SK-N-SH (cell line): ENCODE measurements at regions not wholly inside any gene's neighbourhood (a gene's known extent, or its start where the extent isn't known, plus 50 kb on each side); places are given as distances from the start of the nearest gene placed in this dataset.

ENCODE experiments used
- CTCF ChIA-PET: fragments of 300-600, 350-600 bp; formaldehyde crosslinking; extraction: SDS; loops from one replicate; lab custom pipeline; 2021; lab: Yijun Ruan, JAX
- POLR2A ChIA-PET: fragments of 350-600 bp; sonication (Branson Sonifier 250); formaldehyde crosslinking; extraction: SDS; loops from one replicate; lab custom pipeline; 2020; ENCODE audit warnings: antibody characterized with exemption, inconsistent platforms; lab: Yijun Ruan, JAX
- DNase-seq: peaks from one replicate; pipeline ENCODE4 v3.0.0; 2012
- H2AFZ ChIP-seq: fragments of 200-600 bp; sonication (generic); 2 replicates; pipeline ENCODE4 v1.8.1; 2016; ENCODE audit warnings: antibody characterized with exemption, mild to moderate bottlenecking, low read depth
- H3F3A ChIP-seq: fragments of 200-600 bp; sonication (generic); replicated peaks from 2 replicates; pipeline ENCODE3; 2016; ENCODE audit warnings: antibody characterized with exemption, mild to moderate bottlenecking; ENCODE audit not compliant: insufficient read depth
- H3K27ac ChIP-seq, 2 experiments: fragments of 200-500 bp in 1 of 2; fragments of 200-600 bp in 1 of 2; sonication (Bioruptor generic) in 1 of 2; sonication (generic), shearing (Covaris generic) in 1 of 2; 2 replicates each; pipeline versions ENCODE4 v1.5.1 to v1.6.1; 2014 to 2016; ENCODE audit warnings: low read depth in 2 of 2, inconsistent platforms in 1 of 2, low read length in 1 of 2, mild to moderate bottlenecking in 1 of 2, mixed read lengths in 1 of 2
- H3K27me3 ChIP-seq: fragments of 200-600 bp; sonication (generic), shearing (Covaris generic); 2 replicates; pipeline ENCODE4 v1.6.1; 2016; ENCODE audit warnings: mixed run types; ENCODE audit not compliant: insufficient read depth
- H3K36me3 ChIP-seq, 2 experiments: fragments of 200-500 bp in 1 of 2; fragments of 200-600 bp in 1 of 2; sonication (Bioruptor generic) in 1 of 2; sonication (generic) in 1 of 2; replicated peaks in 1 of 2; 2 replicates each; pipeline versions ENCODE3 to v1.5.1; 2014 to 2016; ENCODE audit warnings: low read length in 1 of 2, mild to moderate bottlenecking in 1 of 2; ENCODE audit not compliant: insufficient read depth in 2 of 2, control insufficient read depth in 1 of 2
- H3K4me1 ChIP-seq, 2 experiments: fragments of 200-500 bp in 1 of 2; fragments of 200-600 bp in 1 of 2; sonication (Bioruptor generic) in 1 of 2; sonication (generic), shearing (Covaris generic) in 1 of 2; 2 replicates each; pipeline versions ENCODE4 v1.5.1 to v1.6.1; 2014 to 2016; ENCODE audit warnings: low read depth in 1 of 2, low read length in 1 of 2, mixed run types in 1 of 2; ENCODE audit not compliant: insufficient read depth in 2 of 2, control insufficient read depth in 1 of 2
- H3K4me2 ChIP-seq: fragments of 200-600 bp; sonication (generic), shearing (Covaris generic); 2 replicates; pipeline ENCODE4 v1.6.1; 2017; ENCODE audit warnings: mixed run types
- H3K4me3 ChIP-seq, 2 experiments: fragments of 200-500 bp in 1 of 2; fragments of 200-600 bp in 1 of 2; sonication (Bioruptor generic) in 1 of 2; sonication (generic), shearing (Covaris generic) in 1 of 2; 2 replicates each; pipeline versions ENCODE4 v1.5.1 to v1.8.1; 2014 to 2016; ENCODE audit warnings: low read depth in 2 of 2, inconsistent platforms in 1 of 2, low read length in 1 of 2, mild to moderate bottlenecking in 1 of 2, mixed read lengths in 1 of 2, moderate library complexity in 1 of 2
- H3K79me2 ChIP-seq: fragments of 200-600 bp; sonication (generic); 2 replicates; pipeline ENCODE4 v1.8.1; 2017; ENCODE audit warnings: mild to moderate bottlenecking; ENCODE audit not compliant: insufficient read depth
- H3K9ac ChIP-seq: fragments of 200-600 bp; sonication (generic); 2 replicates; pipeline ENCODE4 v1.6.1; 2017; ENCODE audit warnings: mixed run types
- H3K9me2 ChIP-seq: fragments of 200-600 bp; sonication (generic); 2 replicates; pipeline ENCODE4 v1.6.1; 2017; ENCODE audit warnings: mixed run types
- H3K9me3 ChIP-seq: fragments of 200-600 bp; sonication (generic); 2 replicates; pipeline ENCODE4 v1.6.1; 2017; ENCODE audit warnings: mixed run types, mild to moderate bottlenecking, moderate library complexity
- H4K20me1 ChIP-seq: fragments of 200-600 bp; sonication (generic); 2 replicates; pipeline ENCODE4 v1.6.1; 2017; ENCODE audit warnings: mild to moderate bottlenecking, mixed run types; ENCODE audit not compliant: insufficient read depth
- EP300 ChIP-seq, 2 experiments: IDR thresholded peaks; 2 replicates each; pipeline versions ENCODE4 v1.4.0 to v1.6.1; 2012; ENCODE audit warnings: borderline replicate concordance in 1 of 2, low read depth in 1 of 2, low read length in 1 of 2
- EZH2phosphoT487 ChIP-seq: fragments of 200-600 bp; sonication (generic); IDR thresholded peaks from 2 replicates; pipeline ENCODE4 v1.6.1; 2017; ENCODE audit warnings: low read depth, mixed run types, mild to moderate bottlenecking, antibody characterized with exemption, moderate library complexity, borderline replicate concordance
- FOXM1 ChIP-seq: IDR thresholded peaks from 2 replicates; pipeline ENCODE4 v1.4.0; 2012; ENCODE audit warnings: low read depth, mild to moderate bottlenecking
- GABPA ChIP-seq: IDR thresholded peaks from 2 replicates; pipeline ENCODE4 v1.4.0; 2012; ENCODE audit warnings: low read depth, mild to moderate bottlenecking
- JUND ChIP-seq: IDR thresholded peaks from 2 replicates; pipeline ENCODE4 v1.4.0; 2012
- MXI1 ChIP-seq: IDR thresholded peaks from 2 replicates; pipeline ENCODE4 v1.6.1; 2012; ENCODE audit warnings: mild to moderate bottlenecking, low read depth, low read length, improper control_type of control experiment
- NFIC ChIP-seq: IDR thresholded peaks from 2 replicates; pipeline ENCODE4 v1.4.0; 2012; ENCODE audit warnings: borderline replicate concordance
- POLR2AphosphoS5 ChIP-seq: IDR thresholded peaks from 2 replicates; pipeline ENCODE4 v1.6.1; 2012; ENCODE audit warnings: low read depth, low read length
- RCOR1 ChIP-seq: fragments of 150-350 bp; IDR thresholded peaks from 2 replicates; pipeline ENCODE4 v1.6.1; 2017; ENCODE audit warnings: antibody characterized with exemption, low read length
- RXRA ChIP-seq: IDR thresholded peaks from 2 replicates; pipeline ENCODE4 v1.4.0; 2012; ENCODE audit warnings: low read depth, mild to moderate bottlenecking, borderline replicate concordance
- SIN3A ChIP-seq: IDR thresholded peaks from 2 replicates; pipeline ENCODE4 v1.6.1; 2012; ENCODE audit warnings: low read depth, mild to moderate bottlenecking, low read length, moderate library complexity, borderline replicate concordance
- SMC3 ChIP-seq: IDR thresholded peaks from 2 replicates; pipeline ENCODE4 v1.6.1; 2012; ENCODE audit warnings: low read depth, low read length, improper control_type of control experiment
- TAF1 ChIP-seq: IDR thresholded peaks from 2 replicates; pipeline ENCODE4 v1.6.1; 2012; ENCODE audit warnings: low read depth, mild to moderate bottlenecking, low read length, moderate library complexity, borderline replicate concordance
- TEAD4 ChIP-seq: IDR thresholded peaks from 2 replicates; pipeline ENCODE4 v1.4.0; 2012; ENCODE audit warnings: mild to moderate bottlenecking, borderline replicate concordance; ENCODE audit not compliant: insufficient read depth
- YY1 ChIP-seq: IDR thresholded peaks from 2 replicates; pipeline ENCODE4 v1.4.0; 2012; ENCODE audit warnings: low read depth, mild to moderate bottlenecking
- WGBS: methylation state at CpG from one replicate; pipeline ENCODE4 v1.1.6; 2017; ENCODE audit warnings: low lambda C conversion rate; 5-methylcytosine and 5-hydroxymethylcytosine counted together
- TF ChIP-seq, protein P1 (sequence below): IDR thresholded peaks from 2 replicates; pipeline ENCODE4; 2012
- TF ChIP-seq, protein P2 (sequence below): IDR thresholded peaks from 2 replicates; pipeline ENCODE4 v1.4.0; 2012; ENCODE audit warnings: low read depth, borderline replicate concordance
- TF ChIP-seq, protein P3 (sequence below): IDR thresholded peaks from 2 replicates; pipeline ENCODE4 v1.6.1; 2012; ENCODE audit warnings: mild to moderate bottlenecking, low read depth, low read length, moderate library complexity

DNA sequence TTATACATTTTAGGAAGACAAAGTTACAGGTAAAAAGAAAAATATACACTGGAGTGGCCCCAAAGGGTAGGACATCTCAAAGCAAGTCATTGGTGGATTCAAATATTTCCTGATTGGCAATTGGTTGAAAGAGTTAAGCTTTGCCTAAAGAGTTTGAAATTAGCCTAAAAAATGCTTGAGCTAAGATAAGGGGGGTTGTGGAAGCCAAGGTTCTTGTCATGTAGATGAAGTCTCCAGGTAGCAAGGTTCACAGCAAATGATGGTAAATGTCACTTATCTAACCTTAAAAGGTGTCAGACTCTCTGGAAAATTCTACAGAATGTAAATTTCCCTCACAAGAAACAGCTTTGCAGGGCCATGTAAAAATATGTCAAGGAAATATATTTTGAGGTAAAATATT is 596.7 kb downstream of the FAT4 start:
- H3K4me1 ChIP-seq = no peaks in the 10 kb centered on the region; a peak in 1 of 4 replicates
- H3K27ac ChIP-seq = no peak overlapping the region
- H3K9me3 ChIP-seq = no peaks in the 10 kb centered on the region
- no peak overlapping the region for H3K9ac ChIP-seq
- H3K79me2 ChIP-seq = no peaks in the 10 kb centered on the region
- H3K4me3 ChIP-seq = no peak overlapping the region
- ChIA-PET POLR2A (no interaction called here), CTCF (no interaction called here)
- no peak overlapping the region for H2AFZ ChIP-seq
- no peak for DNase-seq
- H3K9me2 ChIP-seq = no peaks in the 10 kb centered on the region
- H3K36me3 ChIP-seq = no peaks in the 10 kb centered on the region
- no peak overlapping the region for H3K4me2 ChIP-seq
- TF ChIP-seq JUND (no peak), NFIC (no peak), EP300 (IDR thresholded peaks at IDR 0.05; ENCODE audit: borderline replicate concordance in 1 of 2, low read depth in 1 of 2, low read length in 1 of 2) (no peak), RCOR1 (no peak), MXI1 (no peak), YY1 (no peak), EZH2phosphoT487 (no peak), SIN3A (no peak)
- TF ChIP-seq, protein P1, sequence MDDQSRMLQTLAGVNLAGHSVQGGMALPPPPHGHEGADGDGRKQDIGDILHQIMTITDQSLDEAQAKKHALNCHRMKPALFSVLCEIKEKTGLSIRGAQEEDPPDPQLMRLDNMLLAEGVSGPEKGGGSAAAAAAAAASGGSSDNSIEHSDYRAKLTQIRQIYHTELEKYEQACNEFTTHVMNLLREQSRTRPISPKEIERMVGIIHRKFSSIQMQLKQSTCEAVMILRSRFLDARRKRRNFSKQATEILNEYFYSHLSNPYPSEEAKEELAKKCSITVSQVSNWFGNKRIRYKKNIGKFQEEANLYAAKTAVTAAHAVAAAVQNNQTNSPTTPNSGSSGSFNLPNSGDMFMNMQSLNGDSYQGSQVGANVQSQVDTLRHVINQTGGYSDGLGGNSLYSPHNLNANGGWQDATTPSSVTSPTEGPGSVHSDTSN = no peak
- TF ChIP-seq, protein P2, sequence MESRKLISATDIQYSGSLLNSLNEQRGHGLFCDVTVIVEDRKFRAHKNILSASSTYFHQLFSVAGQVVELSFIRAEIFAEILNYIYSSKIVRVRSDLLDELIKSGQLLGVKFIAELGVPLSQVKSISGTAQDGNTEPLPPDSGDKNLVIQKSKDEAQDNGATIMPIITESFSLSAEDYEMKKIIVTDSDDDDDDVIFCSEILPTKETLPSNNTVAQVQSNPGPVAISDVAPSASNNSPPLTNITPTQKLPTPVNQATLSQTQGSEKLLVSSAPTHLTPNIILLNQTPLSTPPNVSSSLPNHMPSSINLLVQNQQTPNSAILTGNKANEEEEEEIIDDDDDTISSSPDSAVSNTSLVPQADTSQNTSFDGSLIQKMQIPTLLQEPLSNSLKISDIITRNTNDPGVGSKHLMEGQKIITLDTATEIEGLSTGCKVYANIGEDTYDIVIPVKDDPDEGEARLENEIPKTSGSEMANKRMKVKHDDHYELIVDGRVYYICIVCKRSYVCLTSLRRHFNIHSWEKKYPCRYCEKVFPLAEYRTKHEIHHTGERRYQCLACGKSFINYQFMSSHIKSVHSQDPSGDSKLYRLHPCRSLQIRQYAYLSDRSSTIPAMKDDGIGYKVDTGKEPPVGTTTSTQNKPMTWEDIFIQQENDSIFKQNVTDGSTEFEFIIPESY = no peak
- TF ChIP-seq, all 33 proteins: peak for 0
- Histone ChIP-seq H3K27me3 (no peaks in the 10 kb centered on the region), H4K20me1 (no peaks in the 10 kb centered on the region), H3F3A (no peaks in the 10 kb centered on the region)

DNA sequence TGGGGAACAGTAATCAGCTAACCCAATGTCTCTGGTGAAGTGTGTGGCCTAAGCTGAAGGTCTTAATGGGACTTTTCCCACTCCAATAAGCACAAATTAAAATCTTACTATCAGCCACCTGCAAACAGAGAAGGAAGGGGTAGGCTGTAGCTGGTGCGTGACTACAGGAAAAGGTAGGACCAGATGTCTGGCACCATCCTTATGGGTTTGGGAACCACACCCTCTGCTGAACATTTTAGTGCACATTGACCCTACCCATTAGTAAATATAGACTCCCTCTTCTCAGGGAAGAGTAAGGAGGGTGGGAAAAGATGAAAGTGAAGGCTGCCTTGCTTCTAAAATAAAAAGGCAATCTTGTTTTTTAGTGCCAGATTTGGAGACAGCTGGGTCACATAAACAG is 602.8 kb downstream of the FAT4 start:
- Histone ChIP-seq H3F3A (no peaks in the 10 kb centered on the region), H3K4me1 (no peaks in the 10 kb centered on the region; a peak in 1 of 4 replicates), H3K9me2 (no peaks in the 10 kb centered on the region), H3K27me3 (no peaks in the 10 kb centered on the region), H3K9ac (no peak overlapping the region), H3K79me2 (no peaks in the 10 kb centered on the region), H3K27ac (no peak overlapping the region), H2AFZ (no peak overlapping the region), H3K9me3 (no peaks in the 10 kb centered on the region), H4K20me1 (no peaks in the 10 kb centered on the region), H3K4me2 (no peak overlapping the region), H3K36me3 (no peaks in the 10 kb centered on the region), H3K4me3 (no peak overlapping the region)
- no peak for TF ChIP-seq TAF1
- no peak for TF ChIP-seq RXRA
- no peak for TF ChIP-seq SMC3
- no peak for TF ChIP-seq EP300 (IDR thresholded peaks at IDR 0.05; ENCODE audit: borderline replicate concordance in 1 of 2, low read depth in 1 of 2, low read length in 1 of 2)
- no peak for TF ChIP-seq FOXM1
- TF ChIP-seq GABPA = no peak
- TF ChIP-seq POLR2AphosphoS5 = no peak
- no peak for TF ChIP-seq EZH2phosphoT487
- TF ChIP-seq TEAD4 = no peak
- TF ChIP-seq, protein P3, sequence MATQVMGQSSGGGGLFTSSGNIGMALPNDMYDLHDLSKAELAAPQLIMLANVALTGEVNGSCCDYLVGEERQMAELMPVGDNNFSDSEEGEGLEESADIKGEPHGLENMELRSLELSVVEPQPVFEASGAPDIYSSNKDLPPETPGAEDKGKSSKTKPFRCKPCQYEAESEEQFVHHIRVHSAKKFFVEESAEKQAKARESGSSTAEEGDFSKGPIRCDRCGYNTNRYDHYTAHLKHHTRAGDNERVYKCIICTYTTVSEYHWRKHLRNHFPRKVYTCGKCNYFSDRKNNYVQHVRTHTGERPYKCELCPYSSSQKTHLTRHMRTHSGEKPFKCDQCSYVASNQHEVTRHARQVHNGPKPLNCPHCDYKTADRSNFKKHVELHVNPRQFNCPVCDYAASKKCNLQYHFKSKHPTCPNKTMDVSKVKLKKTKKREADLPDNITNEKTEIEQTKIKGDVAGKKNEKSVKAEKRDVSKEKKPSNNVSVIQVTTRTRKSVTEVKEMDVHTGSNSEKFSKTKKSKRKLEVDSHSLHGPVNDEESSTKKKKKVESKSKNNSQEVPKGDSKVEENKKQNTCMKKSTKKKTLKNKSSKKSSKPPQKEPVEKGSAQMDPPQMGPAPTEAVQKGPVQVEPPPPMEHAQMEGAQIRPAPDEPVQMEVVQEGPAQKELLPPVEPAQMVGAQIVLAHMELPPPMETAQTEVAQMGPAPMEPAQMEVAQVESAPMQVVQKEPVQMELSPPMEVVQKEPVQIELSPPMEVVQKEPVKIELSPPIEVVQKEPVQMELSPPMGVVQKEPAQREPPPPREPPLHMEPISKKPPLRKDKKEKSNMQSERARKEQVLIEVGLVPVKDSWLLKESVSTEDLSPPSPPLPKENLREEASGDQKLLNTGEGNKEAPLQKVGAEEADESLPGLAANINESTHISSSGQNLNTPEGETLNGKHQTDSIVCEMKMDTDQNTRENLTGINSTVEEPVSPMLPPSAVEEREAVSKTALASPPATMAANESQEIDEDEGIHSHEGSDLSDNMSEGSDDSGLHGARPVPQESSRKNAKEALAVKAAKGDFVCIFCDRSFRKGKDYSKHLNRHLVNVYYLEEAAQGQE = no peak
- POLR2A ChIA-PET = no interaction called here
- WGBS = 100% methylated on average over 1 of the region's 1 CpG
- no peak for DNase-seq
- CTCF ChIA-PET = interaction anchor here (1.2 kb wide), 1 partner anchor 14 kb away, joined by 3 read pairs; no protein-coding TSS in a partner anchor
